Stimulated activated CD4-positive, alpha-beta T cell treated with anti-CD3 and anti-CD28 coated beads, Interleukin-4, amount 100 ng/mL, for 48 hours (primary cell): ENCODE measurements at regions not wholly inside any gene's neighbourhood (a gene's known extent, or its start where the extent isn't known, plus 50 kb on each side); places are given as distances from the start of the nearest gene placed in this dataset.
"Not testable (repeated sequence)": the region's sequence is repeated elsewhere in the genome, so short reads cannot be mapped to it uniquely, and the experiment has no call there.

Experiments
- DNase-seq, 2 donors: peaks; one replicate each; pipeline ENCODE4 v3.0.0-alpha.2; 2020; ENCODE audit warnings: low read depth in 2 of 2

DNA sequence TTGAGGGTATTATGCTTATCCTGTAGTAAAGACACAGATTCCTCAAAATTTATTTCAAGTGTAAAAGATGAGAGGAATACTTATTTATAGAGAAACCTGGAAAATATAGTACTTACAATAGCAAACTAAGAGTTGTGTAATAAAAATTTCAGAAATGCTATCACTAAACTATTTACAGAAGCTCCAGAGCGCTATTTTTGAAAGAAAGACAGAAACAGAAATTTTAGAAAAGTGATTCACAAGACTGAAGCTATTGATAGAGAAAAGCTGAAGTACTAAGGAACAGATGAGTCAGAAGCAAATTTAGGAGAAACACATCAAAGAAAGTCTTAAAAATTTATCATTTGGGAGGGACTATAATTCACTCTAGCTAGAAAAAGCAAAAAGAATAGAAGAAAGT is 1174.2 kb downstream of the DIAPH3 start:
- no peak for DNase-seq

DNA sequence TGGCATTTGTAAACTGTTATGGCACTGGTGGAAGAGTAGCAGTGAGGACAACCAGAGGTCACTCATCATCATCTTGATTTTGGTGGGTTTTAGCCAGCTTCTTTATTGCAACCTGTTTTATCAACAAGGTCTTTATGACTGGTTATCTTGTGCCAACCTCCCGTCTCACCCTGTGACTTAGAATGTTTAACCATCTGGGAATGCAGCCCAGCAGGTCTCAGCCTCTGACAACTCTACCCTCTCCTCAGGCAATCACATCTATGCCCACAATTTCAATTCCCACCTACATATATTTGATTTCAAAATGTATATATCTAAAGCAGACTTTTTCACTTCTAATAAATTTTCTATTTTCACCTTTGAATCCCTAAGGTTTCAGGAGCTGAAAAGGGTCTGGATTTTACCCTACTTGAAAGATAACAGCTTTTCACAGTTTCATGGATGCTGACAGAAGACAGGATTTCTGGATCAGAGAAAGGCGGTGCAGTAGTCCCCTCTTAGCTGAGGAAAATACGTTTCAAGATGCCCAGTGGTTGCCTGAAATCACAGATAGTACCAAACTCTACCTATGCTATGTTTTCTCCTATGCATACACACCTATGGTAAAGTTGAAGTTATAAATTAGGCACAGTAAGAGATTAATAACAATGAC is 1171.8 kb downstream of the DIAPH3 start:
- DNase-seq = no peak

DNA sequence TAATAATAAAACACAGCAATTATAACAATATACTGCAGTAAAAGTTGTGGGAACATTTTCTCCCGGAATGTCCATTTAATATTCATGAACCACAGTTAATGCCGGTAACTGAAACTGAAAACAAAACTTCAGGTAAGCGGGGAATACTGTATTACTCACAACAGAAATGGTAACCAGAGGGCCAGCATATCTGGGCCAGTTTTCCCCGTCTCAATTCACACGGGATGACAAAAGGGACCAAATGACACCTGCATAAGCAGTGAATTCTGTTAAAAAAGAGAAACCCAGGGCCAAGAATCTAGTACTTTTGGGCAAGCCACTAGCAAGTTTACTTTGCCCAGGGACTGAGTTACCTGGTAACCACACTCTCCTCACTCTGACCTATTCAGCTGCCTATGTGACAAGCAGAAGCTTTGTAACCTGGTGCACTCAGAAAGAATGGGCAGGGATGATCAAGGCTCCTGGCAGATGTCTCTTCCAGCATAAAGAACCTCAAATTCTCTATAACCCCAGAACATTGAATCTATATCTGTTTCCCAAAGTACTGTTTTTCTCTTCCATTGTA is 1171.2 kb downstream of the DIAPH3 start:
- no peak for DNase-seq

DNA sequence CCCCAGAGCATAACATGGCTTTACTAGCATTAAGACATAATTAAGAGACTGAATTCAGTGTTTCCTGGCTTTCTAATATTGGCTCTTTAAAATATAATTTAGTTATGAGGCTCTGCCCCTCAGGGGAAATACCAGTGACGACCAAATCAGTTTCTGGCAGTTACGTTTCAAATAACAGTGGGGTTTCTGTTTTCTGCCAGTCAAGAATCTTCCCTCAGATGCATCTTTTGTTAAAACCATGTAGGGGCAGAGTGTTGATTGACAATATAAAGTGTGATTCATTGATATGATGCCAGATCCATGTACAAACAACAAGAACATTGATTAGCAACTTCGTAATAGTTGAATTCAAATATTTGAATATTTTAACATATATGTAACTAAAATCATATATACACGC is 1169.7 kb downstream of the DIAPH3 start:
- DNase-seq = no peak

DNA sequence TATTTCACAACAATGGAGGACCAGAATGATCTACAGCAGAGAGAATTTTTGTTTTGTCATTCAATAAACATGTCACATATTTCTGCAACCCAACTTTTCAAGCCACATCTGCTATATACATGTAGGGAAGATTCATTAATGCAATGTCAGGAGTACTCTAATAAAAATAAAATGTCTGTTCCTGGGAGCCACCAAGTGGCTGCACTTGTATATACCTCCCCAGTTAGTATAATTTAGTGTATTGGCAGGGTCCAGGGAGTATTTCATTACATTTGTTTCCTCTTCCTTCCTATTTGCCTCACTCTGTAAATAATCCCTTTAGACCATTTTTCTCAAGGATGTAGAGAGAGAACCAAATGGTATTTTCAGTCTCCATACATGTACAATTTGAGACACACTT is 1169.0 kb downstream of the DIAPH3 start:
- DNase-seq = no peak

DNA sequence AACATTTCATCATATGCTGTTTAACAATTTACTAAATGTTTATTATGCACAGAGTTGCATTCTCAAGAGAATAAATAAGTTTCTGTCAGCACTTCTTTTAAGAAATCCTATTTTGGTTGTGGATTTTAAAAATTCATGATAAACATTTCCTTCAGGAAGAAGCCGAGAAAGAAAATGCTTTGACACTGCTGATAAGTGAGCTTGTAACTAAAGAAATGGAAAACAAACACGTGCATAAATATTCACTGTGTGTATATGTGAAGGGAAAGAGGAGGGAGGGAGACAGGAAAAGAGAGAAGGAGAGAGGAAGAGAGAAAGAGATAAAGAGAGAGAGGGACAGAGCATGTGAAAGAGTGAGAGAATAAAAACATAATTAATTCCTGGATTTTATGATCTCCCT is 1165.0 kb downstream of the DIAPH3 start:
- DNase-seq = no peak

DNA sequence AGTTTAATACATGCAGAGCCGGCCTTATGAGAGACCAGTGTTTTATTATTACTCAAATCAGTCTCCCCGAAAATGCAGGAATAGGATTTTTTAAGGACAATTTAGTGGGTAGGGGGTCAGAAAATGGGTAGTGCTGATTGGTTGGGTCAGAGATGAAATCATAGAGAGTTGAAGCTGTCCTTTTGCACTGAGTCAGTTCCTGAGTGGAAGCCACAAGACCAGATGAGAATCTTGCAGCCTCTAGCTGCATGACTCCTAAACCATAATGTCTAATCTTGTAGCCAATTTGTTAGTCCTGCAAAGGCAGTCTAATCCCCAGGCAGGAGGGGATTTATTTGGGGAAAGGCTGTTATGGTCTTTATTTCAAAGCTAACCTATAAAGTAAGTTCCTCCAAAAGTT is 1163.9 kb downstream of the DIAPH3 start:
- DNase-seq = no peak

DNA sequence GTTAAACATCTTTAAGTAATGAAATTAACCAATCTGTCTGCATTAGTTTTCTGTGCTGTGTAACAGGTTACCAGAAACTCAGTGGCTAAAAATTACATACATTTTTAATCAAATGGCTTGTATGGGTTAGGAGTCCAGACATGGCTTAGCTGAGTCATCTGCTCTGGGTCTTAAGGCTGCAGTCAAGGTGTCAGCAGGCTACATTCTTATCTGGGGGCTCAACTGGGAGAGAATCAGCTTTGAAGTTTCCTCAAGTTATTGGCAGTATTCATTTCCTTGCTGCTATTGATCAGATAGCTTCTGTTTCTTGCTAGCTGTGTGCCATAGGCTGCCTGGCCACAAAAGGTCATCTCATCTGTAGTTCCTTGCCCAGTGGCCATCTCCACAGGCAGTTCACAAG is 1163.0 kb downstream of the DIAPH3 start:
- DNase-seq = no peak

DNA sequence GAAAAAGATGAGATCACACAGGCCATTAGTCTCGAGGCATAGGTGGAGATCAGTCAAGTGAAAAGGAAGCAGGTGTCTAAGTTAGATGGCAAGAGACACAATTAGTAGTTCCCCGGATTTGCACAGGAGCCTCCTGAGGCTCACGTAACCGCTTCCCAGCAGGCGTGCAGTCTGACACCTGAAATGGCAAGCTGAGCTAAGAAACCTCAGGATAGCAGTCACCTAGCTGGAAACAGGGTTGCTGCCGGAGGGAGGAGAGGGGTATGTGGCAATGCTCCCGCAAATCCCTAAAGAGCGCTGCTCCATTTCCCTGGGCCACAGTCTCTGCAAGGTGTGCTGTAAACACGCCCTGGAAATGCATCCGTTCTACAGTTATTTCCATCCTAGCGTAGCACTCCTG is 1151.0 kb downstream of the DIAPH3 start:
- no peak for DNase-seq

DNA sequence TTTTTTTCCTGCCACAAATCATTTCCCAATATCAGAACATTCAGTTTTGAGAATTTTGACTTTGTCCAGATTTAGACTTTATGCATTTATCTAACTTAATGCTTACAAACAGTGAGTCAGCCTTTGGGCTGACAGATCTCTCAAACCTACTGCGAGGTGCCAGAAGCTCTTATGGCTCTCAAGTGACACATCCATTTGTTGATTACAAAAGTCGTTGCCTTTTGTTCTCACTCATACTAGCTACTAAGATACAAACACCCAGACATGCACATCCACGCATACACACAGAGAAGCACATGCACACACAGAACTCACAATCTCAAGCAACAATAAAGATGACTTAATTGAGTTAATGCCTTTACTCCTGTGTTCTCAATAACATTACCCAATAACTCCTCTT is 1147.5 kb downstream of the DIAPH3 start:
- no peak for DNase-seq

DNA sequence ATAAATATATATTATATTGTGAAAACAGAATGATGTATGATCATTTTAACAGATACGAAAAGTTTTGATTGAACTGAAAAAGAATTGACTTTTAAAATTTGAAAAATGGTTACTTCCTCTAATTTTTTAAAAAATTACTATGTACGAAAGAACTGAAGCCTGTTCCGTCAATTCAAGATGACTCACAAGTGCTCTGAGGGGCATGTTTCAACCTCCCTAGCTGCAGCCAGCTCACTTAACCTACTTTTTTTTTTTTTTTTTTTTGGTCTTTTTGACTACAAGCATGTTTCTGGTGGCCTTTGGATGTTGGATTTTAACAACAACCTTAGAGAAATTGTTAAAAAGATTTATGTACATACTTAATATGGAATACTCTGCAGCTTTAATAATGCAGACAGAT is 1139.3 kb downstream of the DIAPH3 start:
- DNase-seq = no peak

DNA sequence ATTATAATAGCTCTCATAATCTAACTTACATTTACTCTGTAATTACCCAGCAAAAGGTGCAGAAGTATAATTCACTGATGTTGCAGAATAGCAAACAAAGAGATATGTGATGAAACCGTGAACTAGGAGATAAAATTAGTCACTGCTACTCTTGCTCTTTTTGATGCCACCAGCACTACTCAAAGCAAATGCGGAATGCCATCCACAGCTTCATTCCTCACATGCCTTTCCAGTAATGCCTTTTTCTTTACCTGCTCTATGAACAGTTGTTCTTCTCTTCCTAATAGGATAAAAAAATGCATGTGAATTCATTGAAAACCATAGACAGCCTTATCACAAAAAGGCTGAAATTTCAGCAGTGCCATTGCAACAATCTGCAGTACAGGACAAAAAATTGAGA is 1129.5 kb downstream of the DIAPH3 start:
- no peak for DNase-seq

DNA sequence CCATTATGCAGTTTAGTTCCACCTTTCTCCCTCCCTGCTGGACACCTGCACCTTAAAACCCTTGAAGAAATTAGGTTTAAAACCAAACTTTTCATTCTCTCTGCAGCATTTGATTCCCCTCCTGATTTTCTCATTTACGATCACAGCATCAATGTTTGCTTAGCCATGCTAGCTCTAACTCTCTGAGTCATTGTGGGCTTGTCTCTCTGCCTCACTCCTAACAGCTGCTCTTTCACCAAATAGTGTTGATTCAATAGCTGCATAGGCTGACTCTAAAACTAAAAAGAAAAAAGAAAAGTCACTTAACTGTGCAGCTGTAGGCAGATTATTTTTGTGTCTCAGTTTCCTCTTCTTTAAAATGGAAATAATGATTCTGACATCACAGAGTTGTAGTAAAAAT is 1124.9 kb downstream of the DIAPH3 start:
- DNase-seq = no peak

DNA sequence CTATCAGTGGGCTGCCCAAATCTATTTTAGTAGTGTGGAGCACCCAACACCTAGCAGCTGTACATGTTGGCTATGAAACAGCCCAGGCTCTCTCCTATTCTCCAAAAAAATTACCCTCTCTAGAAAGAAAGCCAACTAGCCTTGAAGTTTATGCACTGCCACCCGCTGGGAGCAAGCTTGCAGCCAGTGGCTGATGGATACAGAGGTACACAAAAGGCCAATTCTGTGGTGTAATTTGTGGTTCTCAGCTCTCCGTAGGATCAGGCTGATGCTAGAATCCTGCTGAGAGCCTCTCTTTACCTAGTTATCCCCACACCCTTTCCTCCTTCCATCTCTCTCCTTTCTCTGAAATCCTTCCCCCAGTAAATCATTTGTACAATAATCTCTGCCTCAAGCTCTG is 1120.7 kb downstream of the DIAPH3 start:
- DNase-seq = no peak

DNA sequence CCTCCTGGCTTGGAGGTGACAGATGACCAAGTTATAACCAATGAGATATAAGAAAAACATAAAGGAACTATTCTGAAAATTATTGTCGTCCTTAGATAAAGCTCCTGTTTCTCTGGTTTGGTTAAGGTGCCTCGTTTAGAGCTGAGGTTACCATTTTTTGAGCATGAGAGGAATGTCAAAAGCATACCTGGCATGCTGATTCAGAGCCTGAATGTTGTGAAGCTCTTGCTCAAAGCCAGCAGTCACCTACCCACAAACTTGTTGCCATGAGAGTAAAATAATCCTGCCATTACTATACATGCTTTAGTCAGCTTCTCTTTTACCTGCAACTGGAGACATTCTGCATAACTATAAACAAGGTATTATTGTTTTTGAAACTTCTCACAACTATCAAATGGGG is 1116.2 kb downstream of the DIAPH3 start:
- DNase-seq = no peak

DNA sequence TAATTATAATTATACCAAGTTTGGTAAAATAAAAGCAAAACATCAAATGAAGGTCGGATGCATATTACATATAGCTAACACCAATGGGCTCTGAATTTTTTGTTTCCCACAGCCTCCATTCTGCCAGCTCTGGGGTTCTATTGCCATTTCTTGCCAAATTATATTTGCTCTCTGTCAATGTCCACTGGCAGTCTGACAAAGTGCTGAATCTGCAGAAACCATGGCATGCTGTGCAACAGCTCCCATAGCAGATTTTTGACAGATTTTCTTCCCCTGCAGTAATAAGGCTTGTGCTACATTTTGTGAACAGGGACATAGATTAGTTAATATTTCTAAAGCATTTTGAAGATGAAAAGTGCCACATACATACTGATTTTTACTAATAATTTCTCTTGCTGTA is 1102.1 kb downstream of the DIAPH3 start:
- DNase-seq = no peak

DNA sequence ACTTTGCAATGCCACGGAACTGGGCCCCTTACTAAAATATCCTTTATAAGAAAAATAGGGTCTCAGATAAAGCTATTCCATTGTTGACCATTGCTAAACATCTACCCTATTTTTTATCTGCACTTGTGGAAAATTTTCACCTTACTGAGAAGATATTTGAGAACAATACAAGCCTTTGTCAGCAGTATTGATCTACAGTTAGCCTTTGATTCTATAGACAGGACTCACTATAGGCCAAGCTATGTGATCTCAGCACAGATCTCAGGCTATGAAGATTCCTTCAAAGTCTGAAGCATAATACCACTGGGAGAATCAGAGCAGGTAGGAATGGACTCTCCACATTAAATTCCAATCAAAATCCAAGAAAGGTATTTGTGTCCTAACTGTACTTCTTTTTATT is 1099.7 kb downstream of the DIAPH3 start:
- DNase-seq = no peak

DNA sequence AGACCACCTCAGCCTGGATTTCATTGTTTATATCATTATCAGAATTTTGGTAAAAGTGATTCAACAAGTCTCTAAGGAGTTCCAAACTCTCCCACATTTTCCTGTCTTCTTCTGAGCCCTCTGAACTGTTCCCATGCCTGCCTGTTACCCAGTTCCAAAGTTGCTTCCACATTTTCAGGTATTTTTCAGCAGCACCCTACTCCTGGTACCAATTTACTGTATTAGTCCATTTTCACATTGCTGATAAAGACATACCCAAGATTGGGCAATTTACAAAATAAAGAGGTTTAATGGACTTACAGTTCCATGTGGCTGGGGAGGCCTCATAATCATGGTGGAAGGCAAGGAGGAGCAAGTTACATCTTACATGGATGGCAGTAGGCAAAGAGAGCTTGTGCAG is 1087.3 kb downstream of the DIAPH3 start:
- DNase-seq = not testable (repeated sequence)

DNA sequence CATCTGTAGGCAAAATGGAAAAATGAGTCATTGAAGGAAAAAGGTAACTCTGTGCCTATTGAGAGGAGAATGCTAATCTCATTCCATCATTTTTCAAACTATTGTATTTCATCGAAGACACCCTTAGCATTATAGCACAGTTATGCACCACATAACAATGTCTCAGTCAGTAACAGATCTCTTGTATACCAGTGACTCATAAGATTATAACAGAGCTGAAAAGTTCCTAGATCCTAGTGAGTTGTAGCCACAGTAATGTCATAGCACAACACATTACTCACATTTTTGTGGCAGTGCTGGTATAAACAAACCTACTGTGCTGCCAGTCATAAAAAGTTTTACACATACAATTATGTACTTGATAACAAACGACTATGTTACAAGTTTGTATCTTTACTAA is 1077.6 kb downstream of the DIAPH3 start:
- DNase-seq = no peak

DNA sequence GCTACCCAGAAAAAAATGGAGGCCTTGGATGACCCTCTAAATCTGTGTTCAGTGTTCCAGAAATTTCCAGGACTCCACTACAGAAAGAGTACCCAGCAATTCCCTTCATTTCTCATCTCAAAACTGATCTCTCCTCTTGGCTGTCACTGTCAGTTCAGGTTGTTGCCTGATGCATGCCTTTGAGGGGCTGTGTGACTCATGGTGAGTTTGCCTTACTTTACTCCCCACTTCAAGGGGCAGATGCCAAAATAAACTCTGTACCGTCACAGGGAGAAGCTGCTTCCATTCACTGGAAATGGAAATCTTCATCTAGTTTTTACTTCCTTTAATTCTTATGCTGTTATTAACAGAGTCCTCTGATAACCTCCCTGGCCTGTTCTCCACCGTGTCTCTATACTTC is 1075.0 kb downstream of the DIAPH3 start:
- no peak for DNase-seq

DNA sequence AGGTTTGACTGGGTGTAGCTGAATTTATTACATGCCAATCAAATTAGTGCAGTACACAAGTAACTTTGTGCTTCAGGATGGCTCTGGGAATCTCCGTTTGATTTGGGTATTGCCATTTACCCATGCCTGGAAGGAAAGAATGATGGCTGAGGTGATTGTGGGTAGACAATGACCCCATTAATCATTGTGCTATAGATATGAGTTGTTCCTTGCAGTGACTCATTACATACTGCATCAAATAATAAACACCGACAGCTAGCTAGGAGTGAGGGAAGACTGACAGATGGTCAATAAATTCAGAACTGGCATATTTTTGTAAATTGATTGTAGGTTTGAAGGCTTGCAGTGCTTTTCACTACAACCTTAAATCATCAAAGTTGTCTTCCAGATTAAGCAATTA is 1069.5 kb downstream of the DIAPH3 start:
- DNase-seq = no peak

DNA sequence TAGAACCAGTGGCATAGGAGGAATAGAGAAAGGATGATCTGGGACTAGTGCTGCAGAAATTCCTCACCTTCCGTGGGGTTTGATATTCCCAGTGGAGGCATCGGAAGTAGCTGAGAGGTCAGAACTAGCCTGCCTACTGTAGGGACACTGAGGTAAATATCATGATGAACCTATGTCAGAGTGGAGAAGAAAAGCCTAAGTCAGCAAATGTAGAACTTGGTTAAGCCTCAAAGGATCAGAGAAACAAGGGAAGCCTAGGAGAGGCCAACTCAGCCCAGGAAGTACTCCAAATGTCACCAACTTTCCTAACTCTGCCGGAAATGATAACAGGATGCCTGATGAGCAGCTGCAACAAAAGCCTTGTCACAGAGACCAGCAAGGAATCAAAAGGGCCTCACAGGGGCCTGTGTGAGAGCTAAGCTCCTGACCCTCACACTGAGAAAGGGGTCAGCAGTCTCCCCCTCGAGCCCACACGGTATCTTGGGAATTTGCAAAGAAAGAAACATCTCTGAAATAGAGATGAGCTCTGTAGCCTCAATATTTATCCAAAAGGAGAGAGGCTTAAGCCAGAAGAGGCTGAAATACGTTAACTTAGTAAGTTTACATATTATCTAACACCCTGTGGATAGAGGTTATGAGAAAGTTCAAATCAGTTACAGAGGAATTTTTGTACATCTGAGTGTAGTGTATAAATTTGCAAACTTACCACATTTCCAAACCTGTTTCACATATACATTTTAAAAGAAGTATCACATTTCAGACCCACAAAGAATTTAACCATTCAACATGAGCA is 1064.3 kb downstream of the DIAPH3 start:
- no peak for DNase-seq

DNA sequence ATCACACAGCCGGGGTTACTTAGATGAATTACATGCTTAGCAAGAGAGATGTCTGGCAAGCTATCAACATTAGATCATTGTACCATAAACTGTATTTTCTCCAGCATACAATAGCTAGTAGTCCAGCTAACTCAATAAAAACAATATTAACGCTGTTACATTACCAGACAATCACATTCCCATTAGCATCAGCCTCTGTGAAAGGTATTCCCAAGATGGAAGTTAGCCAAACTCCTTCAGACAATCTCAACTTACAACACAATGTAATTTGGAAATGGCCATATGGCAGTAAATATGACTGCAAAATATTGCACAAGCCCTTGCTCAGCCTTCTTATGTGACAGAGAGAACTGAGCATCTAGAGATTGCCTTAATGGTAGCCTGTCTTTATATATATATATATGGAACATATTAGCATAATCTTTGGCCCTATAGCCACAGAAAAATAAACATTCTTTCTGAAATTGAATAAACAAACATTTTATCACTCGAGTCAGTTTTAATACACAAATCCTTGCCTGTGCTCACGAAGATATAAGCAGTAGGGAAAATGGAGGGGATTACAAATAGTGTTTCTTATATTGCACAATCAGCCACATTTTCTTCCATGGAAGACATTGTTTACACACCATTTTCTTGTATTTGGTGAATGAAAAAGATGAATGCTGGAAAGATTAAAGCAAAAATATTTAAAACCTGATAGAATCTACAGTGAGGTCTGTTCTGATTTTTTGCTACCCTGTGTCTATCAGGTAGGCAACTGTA is 1060.5 kb downstream of the DIAPH3 start:
- DNase-seq = no peak
